Pancreas (tissue), 10 donors: ENCODE measurements at regions not wholly inside any gene's neighbourhood (a gene's known extent, or its start where the extent isn't known, plus 50 kb on each side); places are given as distances from the start of the nearest gene placed in this dataset.

Experiments
- ATAC-seq, 4 donors: fragments of 200-7000 bp; cut with Tn5 transposase; one replicate each; pipeline versions ENCODE4 v1.8.0 to v1.9.1; 2020; ENCODE audit warnings: mild to moderate bottlenecking in 4 of 4, moderate library complexity in 4 of 4
- DNase-seq, 6 donors: peaks; one replicate each; pipeline ENCODE4 v3.0.0-alpha.2; 2020
- FAIRE-seq: peaks from 2 replicates; lab custom pipeline; 2012; peaks lifted over from hg19 to GRCh38; lab: Jason Lieb, UNC
- H3K27ac ChIP-seq, 4 donors: fragments of 200-600 bp; sonication (generic); 1 replicate in 3 of 4; 2 replicates in 1 of 4; pipeline versions ENCODE4 v1.5.0 to v1.8.0; 2020
- H3K27me3 ChIP-seq, 4 donors: fragments of 200-600 bp; one replicate each; pipeline ENCODE4 v1.8.0; 2021
- H3K36me3 ChIP-seq, 3 donors: fragments of 200-600 bp; sonication (generic) in 1 of 3; one replicate each; pipeline versions ENCODE4 v1.5.0 to v1.8.0; 2020 to 2021
- H3K4me1 ChIP-seq, 3 donors: fragments of 200-600 bp; one replicate each; pipeline ENCODE4 v1.8.0; 2021
- H3K4me3 ChIP-seq, 4 donors: fragments of 200-600 bp; sonication (generic) in 2 of 4; one replicate each; pipeline versions ENCODE4 v1.5.0 to v1.8.0; 2020 to 2021
- H3K9me3 ChIP-seq, 4 donors: fragments of 200-600 bp; one replicate each; pipeline ENCODE4 v1.8.0; 2021
- CTCF ChIP-seq, 4 donors: fragments of 200-600 bp; sonication (generic) in 3 of 4; IDR thresholded peaks; one replicate each; pipeline versions ENCODE4 v1.5.0 to v1.8.0; 2021; ENCODE audit warnings: antibody characterized with exemption in 4 of 4
- WGBS, 2 donors: extraction: QIAGEN DNeasy Blood & Tissue Kit; methylation state at CpG; one replicate each; pipeline ENCODE4 v1.1.7; 2013; 5-methylcytosine and 5-hydroxymethylcytosine counted together
- intact Hi-C, 3 donors: fragments of 100-400 bp; cut with DNase I; formaldehyde crosslinking; loops; one replicate each; pipeline versions ENCODE4 v1.11.1 to v1.14.2; 2022
- donor health status: healthy with polysubstance abuse.
- donor health status: DM: no; HTN: no; CAD: no; lungs with moderate emphysema.
- donor health status: DM: no; HTN: no; CAD: no.
- donor health status: control.
- donor health status: control.
- donor health status: Bipolar disorder and iron deficiency.
- donor health status: DM: yes; HTN: yes; CAD: no.
- donor health status: DM: no; HTN: no; CAD: no.
- donor health status: DM: no; HTN: no; CAD: no.
- donor health status: DM: yes; HTN: yes; CAD: no.

DNA sequence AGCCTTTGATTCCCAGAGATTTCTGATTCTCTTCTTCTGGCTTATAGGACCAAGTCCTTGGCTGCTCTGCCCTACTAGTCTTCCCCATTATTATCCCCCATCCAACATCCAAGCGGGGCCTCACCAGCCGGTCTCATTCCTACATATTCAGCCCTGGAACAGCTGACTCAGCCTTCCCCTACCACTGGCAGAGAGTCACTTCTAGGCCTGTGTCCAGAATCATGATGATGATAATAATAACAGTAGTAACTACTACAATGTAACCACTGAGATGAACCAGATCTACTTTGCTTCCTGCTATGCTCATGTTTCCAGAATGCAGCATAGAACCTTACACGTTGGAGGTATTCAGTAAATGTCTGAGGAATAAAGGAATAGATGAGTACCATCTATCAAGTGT lies 295.2 kb downstream of the SRBD1 start:
- intact Hi-C loops = no loop called here
- H3K27ac ChIP-seq = no peak overlapping the region
- 78% methylated on average over 3 of the region's 3 CpGs for WGBS, 2 donors
- H3K36me3 ChIP-seq = no peaks in the 10 kb centered on the region
- H3K9me3 ChIP-seq = no peaks in the 10 kb centered on the region
- no peaks in the 10 kb centered on the region for H3K27me3 ChIP-seq
- H3K4me1 ChIP-seq = peaks cover 0 to 7% (median 0%) of the 10 kb centered on the region in 3 donors
- no peak for TF ChIP-seq CTCF (IDR thresholded peaks at IDR 0.05)
- no peak for DNase-seq
- no peak overlapping the region for H3K4me3 ChIP-seq
- no peak for FAIRE-seq
- ATAC-seq = peak in 2 of 4 donors; percentile 36 to 38

DNA sequence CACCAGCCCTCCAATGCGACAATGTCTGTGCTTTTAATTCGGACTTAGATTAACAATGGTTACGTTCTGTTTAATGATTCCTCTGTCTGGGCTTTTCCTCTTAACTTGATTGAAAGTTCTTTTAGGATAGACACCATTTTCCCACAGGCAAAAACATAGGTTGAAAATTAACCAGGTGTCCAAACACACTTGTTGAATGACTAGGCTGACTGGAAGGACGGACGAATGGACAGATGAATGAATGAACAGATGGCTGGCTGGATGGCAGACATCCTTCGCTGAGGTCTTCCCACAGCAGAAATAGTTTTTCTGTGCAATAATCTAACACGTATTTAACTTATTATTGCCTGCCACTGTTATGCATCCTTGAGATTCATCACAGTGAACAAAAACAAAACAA lies 298.8 kb downstream of the SRBD1 start:
- no peak for FAIRE-seq
- no peaks in the 10 kb centered on the region for H3K36me3 ChIP-seq
- no peak for DNase-seq
- H3K9me3 ChIP-seq = no peaks in the 10 kb centered on the region
- no peak overlapping the region for H3K4me3 ChIP-seq
- 22% methylated on average over 7 of the region's 7 CpGs for WGBS, 2 donors
- no peak overlapping the region for H3K27ac ChIP-seq
- peak in 2 of 4 donors; percentile 32 to 64 for ATAC-seq
- no peak for TF ChIP-seq CTCF (IDR thresholded peaks at IDR 0.05)
- H3K27me3 ChIP-seq = no peaks in the 10 kb centered on the region
- peaks cover 0 to 7% (median 0%) of the 10 kb centered on the region in 3 donors for H3K4me1 ChIP-seq
- intact Hi-C loops = no loop called here

DNA sequence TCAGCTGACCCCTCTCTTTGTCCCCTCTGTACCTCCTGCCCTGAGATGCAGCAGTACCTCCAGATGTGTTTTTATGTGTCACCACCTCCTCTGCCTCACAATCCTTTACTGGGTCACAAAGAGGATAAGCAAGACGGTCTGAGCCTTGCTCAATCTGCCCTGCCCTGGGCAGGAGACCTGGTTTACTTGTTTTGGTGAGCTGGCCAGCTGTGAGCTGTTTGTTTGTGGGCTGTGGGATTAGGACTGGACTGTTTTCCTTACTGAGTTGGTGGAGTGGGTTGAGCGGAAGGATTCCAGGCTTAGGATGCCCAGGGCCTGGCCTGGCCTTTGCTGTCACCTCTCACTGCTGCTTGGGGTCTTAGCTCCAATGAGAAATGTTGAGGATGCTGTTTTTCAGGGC lies 299.5 kb downstream of the SRBD1 start:
- H3K9me3 ChIP-seq = no peaks in the 10 kb centered on the region
- no peak overlapping the region for H3K27ac ChIP-seq
- ATAC-seq (no peak), FAIRE-seq (no peak), DNase-seq (no peak)
- H3K4me3 ChIP-seq = no peak overlapping the region
- H3K4me1 ChIP-seq = peaks cover 0 to 7% (median 0%) of the 10 kb centered on the region in 3 donors
- no peaks in the 10 kb centered on the region for H3K36me3 ChIP-seq
- 82 to 95% methylated on average over 2 of the region's 2 CpGs for WGBS, 2 donors
- intact Hi-C loops = no loop called here
- no peak for TF ChIP-seq CTCF (IDR thresholded peaks at IDR 0.05)
- no peaks in the 10 kb centered on the region for H3K27me3 ChIP-seq

- FAIRE-seq (no peak), ATAC-seq (no peak), DNase-seq (no peak)
- H3K4me1 ChIP-seq = peaks cover 0 to 3% (median 0%) of the 10 kb centered on the region in 3 donors
- no peaks in the 10 kb centered on the region for H3K9me3 ChIP-seq
- no peaks in the 10 kb centered on the region for H3K27me3 ChIP-seq
- H3K4me3 ChIP-seq = no peak overlapping the region
- 94 to 97% methylated on average over 11 of the region's 11 CpGs for WGBS, 2 donors
- no peaks in the 10 kb centered on the region for H3K36me3 ChIP-seq
- H3K27ac ChIP-seq = no peak overlapping the region
- no peak for TF ChIP-seq CTCF (IDR thresholded peaks at IDR 0.05)
- intact Hi-C loops = no loop called here
Measured at GRCh38 chr2:45307147-45307546, 297.9 kb upstream of the SIX2 start.

DNA sequence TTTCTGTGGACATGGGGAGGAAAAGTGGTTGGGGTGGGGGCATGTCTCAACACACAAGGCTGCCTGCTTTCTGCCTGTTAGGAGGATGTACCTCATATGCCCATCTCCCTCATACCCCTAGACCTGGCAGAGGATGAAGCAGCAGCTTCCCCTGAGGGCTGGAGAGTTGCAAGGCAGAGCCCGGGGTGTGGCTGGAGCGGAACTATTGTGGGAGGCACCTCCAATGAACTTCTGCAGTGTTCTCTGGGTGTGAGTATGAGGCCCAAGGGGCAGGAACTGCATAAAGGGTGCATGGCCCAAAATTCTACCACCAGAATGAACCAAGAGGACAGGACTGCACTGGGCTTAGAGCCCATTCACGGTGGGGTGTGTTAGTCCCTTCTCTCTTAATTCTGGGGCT lies 296.3 kb upstream of the SIX2 start:
- Histone ChIP-seq H3K9me3 (no peaks in the 10 kb centered on the region), H3K36me3 (no peaks in the 10 kb centered on the region), H3K4me1 (no peaks in the 10 kb centered on the region), H3K27me3 (no peaks in the 10 kb centered on the region), H3K27ac (no peak overlapping the region), H3K4me3 (no peak overlapping the region)
- FAIRE-seq = no peak
- no peak for ATAC-seq
- 95 to 100% methylated on average over 3 of the region's 3 CpGs for WGBS, 2 donors
- intact Hi-C loops = no loop called here
- TF ChIP-seq CTCF (IDR thresholded peaks at IDR 0.05) = no peak
- no peak for DNase-seq
